ENCODE measurements at regions not wholly inside any gene's neighbourhood (a gene's known extent, or its start where the extent isn't known, plus 50 kb on each side); places are given as distances from the start of the nearest gene placed in this dataset.

DNA sequence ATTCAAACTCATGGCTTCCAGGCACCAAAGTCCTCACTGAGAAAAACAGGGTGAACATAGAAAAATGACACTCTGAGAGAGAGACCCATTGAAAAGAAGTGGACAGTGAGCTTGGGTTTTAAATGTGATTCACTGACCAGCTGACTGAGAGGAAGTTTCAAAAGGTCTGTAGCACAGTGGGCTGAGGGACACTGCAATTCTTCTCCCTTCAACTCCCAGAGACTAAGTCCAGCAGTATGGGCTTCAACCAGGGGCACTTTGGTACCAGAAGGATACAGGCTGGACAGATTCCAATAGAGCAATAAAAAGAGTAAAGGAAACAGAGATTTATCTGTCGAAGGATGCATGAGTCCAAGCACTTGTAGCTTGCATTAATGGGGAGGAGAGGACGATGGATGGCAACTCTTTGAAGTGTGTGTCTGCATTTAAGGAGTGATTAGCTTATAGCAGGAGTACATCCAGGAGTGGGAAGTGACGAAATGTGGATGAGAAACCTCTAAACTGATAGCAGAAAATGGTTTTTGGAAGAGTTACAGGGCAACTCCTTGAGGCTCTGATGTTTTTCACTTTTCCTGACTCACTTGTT lies 117.0 kb upstream of the ANKRD55 start:
- no peak for DNase-seq (ENCODE audit: low read depth)

DNA sequence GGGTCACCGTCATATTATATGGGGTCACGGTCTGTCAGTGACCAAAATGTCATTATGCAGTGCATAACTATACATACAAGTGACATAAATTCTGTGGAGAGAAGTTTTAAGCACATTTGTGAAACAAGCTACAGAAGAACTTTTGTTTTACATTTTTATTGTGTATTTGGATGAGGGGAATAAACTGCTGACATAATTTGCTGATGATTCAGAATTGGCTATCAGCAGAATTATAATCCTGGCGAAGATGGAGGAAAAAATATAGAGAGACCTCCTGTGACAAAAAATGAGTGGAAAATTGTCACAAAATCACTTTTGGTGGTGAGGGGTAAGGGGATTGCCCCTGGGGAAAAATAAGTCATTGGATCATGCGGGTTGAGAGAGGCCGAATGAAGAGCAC lies 116.3 kb upstream of the ANKRD55 start:
- DNase-seq (ENCODE audit: low read depth): no peak

DNA sequence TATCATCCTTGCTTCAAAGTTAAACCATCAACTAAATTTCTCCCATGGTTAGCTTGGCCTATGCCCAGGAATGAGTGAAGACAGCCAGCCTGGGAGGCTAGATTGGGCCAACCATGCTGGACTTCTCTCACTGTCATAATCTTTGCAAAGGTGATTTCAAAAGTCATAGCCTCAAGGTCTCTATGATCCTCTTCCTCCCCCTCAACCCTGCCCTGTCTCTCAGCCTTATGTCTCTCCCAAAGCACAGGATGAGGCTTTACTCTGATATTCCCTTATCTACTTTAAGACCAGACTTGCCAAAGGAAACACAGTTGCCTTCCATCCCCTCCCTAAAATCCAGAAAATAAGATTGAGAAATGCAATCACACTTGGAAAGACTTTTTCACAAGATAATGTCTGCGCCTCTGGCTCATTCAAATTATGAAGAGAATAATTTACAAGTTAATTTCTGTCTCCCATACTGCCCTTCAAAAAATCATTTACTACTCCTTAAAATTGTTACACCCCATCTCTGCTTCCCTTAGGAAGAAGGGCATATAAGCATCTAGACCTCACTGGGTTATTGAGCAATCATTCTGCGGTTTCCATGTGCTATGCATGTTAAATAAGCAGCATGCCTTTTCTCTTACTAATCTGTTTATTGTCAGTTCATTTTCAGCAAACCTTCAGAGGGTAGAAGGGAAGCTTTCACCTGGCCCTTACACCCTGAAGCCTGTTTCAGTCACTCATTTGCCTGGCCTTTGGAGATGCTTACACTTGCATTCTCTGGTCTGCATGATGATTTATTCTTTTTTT lies 113.8 kb upstream of the ANKRD55 start:
- no peak for DNase-seq (ENCODE audit: low read depth)

DNA sequence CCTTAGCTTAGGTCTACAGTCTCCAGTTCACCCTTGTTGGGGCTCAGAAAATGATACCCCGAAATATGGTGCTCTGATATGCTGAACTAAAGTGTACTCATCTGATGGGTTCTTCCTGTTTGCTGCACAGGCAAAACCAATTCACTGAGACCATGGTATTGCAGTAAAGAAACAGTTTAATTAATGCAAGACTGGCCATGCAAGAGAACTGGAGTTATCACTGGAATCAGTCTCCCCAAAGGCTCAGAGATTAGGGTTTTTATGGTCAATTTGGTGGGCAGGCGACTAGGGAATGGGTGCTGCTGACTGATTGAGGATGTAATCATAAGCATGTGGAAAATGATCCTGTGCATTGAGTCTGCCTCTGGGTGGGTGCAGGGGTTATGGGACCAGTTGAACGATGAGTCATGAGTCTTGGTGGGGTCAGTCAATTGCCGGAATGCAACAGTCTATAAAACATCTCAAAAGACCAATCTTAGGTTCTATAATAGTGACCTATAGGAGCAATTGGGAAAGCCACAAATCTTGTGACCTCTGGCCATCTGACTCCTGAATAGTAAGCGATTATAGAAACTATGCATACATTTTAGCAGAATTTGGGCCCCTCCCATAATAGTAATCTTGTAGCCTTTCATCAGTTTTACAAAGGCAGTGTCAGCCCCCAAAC lies 113.0 kb upstream of the ANKRD55 start:
- DNase-seq (ENCODE audit: low read depth): no peak

DNA sequence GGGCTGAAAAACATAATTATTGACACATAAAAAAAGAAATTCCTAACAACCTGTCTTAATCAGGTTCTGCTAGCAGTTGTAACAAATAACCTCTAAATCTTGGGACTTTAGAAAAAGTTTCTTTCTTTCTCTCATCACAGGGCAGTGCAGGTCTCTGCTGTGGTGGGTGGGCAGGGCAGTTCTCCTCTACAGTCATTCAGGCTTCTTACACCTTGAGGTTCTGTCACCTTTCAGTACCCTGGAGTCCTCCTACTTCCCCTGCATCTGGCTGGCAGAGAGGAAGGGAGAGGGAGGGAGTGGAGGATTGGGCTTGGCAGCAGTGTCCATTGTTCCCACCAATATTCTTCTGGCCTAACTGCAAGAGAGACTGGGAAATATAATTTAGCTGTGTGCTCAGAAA lies 112.2 kb upstream of the ANKRD55 start:
- no peak for DNase-seq (ENCODE audit: low read depth)

DNA sequence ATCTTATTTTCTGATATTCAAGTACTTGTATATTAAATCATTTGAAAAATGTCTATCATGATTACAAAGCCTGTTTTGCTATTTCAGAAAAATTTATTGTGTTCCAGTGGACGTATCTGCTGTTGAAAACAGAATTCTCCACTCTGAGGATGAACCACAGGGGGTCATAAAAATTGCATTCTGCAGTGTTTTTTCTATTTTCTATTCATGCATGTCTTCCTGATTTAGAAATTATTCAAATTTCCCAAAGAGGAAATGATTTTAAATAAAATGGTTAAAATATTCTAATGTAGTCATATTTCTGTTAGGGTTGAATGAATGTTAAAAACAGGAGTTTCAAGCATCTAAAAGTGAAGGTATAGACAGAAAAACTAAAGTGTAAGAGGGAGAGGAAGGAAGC lies 111.5 kb upstream of the ANKRD55 start:
- no peak for DNase-seq (ENCODE audit: low read depth)

DNA sequence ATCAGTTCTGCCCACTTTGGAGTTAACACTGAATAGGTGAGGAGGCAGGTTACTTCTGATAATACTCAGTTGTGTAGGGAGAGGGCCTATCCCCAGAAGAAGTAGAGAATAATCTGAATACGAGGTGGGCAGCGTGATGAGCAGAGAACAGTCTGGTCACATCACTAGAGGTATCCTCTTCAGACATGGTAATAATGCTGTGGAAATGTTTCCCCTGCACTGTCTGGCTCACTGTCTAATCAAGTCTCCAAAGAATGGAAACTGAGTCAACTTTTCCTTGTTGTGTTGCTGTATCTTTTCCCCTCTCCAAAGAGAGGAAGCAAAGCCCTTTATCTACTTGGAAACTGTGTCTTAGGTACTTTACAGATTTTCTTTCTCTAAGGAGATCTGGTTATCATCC lies 110.9 kb upstream of the ANKRD55 start:
- no peak for DNase-seq (ENCODE audit: low read depth)

DNA sequence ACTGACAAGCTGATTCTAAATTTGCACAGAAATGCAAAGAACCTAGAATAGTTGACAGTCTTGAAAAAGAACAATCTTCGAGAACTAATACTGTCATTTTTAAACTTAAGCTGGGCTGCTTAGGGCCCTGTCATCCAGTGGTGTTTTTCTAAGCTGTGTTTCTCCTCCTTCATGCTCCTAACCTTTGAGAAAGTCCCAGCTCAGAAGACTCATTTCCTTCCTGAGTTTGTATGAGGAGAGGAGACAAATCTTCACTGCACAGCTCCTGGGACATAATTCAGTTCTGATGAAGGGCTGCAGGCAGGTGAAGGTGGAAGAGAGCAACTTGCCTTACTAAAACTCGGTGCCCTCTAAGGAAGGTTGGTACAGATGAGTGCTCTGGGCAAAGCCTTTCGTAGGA lies 109.5 kb upstream of the ANKRD55 start:
- DNase-seq (ENCODE audit: low read depth): no peak

DNA sequence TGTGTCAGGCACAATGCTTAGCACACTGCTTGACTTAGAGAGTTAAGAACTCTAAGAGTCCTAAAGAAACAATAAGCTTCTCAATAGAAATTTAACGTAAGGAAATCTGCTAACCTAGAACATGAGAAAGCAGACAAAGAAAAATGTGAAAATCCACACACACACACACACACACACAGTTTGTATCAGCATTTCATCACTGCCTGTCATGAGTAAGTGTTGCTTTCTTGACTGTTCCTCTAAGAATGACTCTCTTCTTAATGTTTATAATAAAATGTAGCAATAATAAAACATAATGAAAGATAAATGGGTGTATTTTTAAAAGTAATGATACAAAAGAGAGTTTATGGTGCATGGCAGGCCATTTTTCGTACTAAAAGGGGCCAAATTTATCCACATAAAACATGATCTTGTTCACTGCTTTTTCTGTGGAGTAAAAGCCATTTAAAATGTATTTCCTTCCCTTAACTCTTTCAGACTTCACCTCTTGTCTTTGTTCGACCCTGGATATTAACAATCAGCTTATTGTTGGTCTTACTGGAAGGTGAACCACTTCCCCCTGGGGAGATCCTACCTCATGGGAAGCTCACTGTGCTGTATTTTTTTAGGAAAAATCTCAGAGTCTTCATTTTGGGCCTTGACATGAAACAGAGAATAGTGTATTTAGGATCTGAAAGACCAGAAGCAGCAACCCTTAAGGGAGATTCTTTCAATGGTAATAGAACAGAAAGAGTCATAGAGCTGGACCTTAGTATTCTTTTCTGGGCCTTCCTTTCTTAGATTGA lies 107.3 kb upstream of the ANKRD55 start:
- no peak for DNase-seq (ENCODE audit: low read depth)

DNA sequence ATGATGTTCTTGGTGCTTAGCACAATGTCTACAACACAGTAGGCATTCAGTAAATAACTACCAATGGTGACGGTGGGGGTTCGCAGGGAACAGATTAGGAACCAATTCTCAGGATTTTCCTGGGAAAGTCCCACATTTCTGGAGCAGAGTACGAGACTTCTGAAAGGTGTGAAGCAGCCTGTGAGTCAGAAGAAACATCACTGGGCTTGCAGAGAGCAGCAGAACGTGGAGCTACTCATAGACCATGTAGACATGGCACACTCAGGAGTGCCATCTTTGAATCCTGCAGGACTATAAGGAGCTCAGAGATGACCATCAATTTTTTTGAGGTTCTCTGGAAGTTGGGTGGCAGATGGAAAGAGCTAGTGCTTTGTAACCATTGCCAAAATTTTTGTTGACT lies 106.6 kb upstream of the ANKRD55 start:
- no peak for DNase-seq (ENCODE audit: low read depth)

DNA sequence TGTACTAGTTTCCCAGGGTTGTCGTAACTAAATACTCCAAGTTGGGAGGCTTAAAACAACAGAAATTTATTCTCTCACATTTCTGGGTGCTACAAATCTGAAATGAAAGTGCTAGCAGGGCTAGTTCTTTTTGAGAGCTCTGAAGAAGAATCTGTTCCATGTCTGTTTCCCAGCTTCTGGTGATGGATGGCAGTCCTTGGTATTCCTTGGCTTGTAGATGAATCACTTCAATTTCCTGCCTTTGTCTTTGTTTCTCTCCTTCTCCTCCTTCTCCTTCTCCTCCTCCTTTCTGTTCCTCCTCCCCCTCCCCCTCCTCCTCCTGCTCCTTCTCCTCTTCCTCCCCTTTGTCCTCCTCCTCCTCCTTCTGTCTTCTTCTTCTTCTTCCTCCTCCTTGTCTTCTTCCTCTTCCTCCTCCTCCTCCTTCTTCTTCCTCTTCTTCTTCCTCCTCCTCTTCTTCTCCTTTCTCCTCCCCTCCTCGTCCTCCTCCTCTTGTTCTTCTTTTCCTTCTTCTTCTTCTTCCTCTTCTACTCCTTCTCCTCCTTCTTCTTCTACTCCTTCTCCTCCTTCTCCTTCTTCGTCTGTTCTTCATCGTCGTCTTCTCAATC lies 104.7 kb upstream of the ANKRD55 start:
- no peak for DNase-seq (ENCODE audit: low read depth)

DNA sequence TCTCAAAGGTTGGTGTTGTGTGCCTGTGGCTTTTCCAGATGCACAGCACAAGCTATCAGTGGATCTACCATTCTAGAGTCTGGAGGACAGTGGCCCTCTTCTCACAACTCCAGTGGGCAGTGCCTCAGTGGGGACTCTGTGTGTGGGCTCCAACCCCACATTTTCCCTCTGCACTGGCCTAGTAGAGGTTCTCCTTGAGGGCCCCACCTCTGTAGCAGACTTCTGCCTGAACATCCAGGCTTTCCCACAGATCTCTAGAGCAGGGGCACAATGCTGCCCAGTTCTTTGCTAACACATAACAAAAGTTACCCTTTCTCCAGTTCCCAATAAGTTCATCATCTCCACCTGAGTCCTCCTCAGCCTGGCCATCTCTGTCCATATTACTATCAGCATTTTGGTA lies 102.1 kb upstream of the ANKRD55 start:
- DNase-seq (ENCODE audit: low read depth): no peak

DNA sequence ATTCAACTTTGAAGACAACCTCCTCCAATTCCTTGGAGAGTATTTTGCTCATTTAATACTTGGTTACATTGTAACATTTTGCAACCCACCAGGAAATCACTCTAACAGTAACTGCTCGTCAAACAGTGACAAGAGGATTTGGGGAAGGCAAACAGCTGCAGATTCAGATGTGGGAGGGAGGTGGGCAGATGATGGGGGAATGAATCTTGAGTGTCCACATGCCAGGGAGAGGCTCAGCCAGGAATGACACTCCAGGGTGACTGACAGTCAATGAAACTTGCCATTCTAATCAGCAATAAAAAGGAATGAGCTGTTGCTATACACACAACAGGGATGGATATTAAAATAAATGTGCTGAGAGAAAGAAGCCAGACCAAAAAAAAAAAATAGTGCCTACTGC lies 97.7 kb upstream of the ANKRD55 start:
- DNase-seq (ENCODE audit: low read depth): no peak

DNA sequence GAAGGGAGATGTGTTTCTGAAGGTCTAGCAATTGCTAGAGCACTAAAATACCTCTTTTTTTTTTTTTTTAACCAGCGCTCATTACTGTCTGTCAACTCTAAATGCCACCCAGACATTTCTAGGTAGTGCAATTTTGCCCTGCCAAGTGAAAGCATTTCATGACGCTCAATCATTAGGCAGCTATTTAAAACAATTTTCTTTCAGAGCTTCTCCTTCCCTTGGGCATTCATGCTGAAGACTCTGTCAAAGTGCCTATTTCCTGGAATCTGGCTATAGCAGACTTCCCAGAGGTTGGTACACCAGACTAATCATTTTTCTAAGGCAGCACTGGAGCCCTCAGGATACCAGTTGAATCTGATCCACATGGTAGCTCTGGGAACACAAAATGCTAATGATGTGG lies 97.0 kb upstream of the ANKRD55 start:
- no peak for DNase-seq (ENCODE audit: low read depth)

DNA sequence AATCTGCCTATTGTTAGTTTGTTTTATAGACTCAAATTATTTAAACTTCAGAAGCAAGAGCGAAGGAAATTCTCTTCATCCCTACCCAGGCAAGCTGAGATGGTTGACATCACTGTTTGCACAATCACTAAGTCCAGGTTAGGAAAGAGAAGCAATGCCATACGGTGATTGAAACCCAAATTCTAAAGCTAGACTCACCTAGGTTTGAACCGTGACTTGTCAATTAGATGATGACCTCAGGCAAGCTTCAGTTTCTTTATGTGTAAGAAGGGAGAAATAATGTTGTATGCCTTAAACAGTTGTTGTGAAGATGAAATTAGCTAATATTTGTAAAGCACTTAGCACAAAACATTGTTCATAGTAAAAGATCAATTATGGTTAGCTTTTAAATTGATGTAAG lies 96.5 kb upstream of the ANKRD55 start:
- DNase-seq (ENCODE audit: low read depth): no peak

DNA sequence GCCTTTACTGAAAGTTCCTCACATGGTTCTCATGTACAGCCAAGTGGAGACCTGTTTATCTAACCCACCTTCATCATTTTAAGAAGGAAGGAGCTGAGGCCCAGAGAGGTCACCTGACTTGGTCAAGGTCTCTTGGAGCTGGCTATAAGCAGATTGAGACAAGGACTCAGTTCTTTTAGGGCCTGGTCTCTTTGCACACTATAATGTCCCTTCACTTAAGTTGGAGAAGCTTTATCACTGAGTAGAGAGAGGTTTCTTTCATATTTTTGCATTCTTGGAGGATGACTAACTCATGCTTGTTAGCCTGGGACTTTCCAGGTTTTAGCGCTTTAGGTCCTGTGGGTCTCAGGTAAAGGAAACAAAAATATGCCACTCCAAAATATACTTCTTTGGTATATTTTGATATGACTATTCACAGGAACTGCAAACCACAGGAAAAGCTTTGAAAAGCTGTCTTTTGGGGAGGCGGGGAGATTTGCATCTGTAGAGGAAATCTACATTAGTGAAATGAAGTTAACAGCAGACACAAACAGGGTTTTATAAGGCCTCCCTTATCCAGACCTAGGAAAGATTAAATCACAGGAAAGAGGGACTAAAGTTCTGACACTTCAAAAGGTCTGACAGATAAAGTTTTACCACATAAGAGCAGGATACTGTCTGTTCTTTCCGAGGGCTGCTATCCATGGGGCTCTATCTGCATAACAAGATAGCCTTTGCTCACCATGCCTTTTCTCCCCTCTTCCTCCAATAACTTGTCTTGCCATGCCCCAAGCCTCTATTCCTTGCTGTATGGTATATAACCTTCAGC lies 95.8 kb upstream of the ANKRD55 start:
- no peak for DNase-seq (ENCODE audit: low read depth)

DNA sequence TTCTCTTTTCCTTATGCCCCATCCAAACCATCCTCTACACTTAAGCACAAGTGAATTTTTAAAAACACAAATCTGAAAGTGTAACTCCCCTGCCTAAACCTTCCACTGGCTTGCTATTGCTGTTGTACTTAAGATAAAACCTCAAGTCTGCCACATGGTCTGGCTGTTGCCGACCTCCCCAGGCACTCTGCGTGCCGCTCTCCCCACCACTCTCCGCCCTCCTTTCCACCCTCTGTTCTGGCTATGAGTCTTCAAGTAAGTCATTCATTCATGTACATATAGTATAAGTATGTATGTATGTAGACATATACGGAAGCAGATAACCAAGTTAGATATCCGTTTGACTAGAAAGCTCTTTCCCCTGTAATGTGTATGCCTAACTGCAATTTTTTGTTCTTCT lies 94.7 kb upstream of the ANKRD55 start:
- no peak for DNase-seq (ENCODE audit: low read depth)

DNA sequence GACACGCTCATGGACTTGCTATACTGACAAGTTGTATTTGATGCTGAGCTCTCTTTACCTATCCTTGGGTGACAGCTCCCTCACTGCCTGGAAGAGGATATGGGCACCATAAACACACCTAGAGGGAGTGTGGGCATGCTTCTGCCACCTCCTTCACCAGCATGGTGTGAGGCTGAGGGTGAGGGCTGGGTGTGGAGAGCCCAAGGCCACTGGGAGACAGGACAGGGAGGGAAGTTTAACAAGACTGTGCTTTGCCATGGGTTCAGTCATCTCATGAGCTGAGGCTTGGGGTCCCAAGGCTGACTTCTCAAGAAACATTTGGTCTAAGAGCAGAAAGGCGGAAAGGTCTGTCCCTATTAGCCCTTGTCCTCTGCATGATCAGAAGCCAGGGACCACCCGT lies 93.6 kb upstream of the ANKRD55 start:
- DNase-seq (ENCODE audit: low read depth): no peak

DNA sequence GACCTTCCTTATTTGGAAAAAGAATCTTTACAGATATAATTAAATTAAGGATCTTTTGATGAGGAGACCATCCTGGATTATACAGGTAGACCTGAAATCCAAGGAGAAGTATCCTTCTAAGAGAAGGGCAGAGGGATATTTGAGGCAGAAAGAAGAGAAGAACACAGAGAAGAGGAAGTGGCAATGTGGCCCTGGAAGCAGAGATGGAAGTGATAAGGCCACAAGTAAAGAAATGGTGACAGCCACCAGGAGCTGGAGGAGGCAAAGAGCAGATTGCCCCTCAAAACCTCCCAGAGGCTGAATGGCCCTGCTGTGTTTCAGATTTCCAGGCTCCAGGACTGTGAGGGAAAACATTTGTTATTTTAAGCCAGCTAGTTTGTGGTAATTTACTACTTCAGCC lies 93.0 kb upstream of the ANKRD55 start:
- no peak for DNase-seq (ENCODE audit: low read depth)

DNA sequence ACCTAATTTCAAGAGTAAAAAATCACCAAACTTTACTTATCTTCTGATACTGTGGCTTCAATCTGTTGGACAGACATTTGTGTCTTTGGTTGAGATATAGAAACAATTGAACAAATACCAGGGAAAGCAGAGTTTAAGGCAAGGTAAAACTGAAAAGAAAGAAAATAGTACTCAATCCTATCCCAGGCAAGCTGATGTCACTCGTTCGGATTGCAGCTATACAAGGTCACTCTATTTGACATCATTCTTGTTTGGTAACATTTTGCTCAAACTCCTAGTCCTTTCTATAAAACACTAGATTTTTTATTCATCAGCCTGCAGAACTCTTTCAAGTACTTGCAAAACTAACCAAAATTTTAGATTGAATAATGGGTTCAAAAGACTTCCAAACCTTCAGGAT lies 91.9 kb upstream of the ANKRD55 start:
- DNase-seq (ENCODE audit: low read depth): no peak

DNA sequence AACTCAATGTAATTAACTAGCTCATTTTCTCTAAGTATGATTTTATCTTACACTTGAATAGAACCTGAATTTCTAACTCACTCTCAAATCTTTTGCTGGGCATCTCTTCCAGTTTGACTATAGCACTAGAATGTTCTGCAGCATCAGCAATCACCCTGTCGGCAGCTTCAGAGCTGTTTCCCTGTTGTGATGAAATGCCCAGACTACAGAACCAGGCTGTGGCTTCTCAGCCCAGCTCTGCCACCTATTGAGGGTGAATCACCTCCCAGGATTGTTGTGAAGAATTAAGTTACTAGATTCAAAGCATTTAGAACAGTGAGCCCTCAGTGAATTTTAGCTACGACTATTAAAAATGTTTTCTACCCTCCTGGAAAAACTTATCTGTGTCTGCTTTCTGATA lies 90.4 kb upstream of the ANKRD55 start:
- DNase-seq (ENCODE audit: low read depth): no peak
